Bronchial epithelial cell (primary cell): ENCODE measurements at regions not wholly inside any gene's neighbourhood (a gene's known extent, or its start where the extent isn't known, plus 50 kb on each side); places are given as distances from the start of the nearest gene placed in this dataset.
"Not testable (repeated sequence)": the region's sequence is repeated elsewhere in the genome, so short reads cannot be mapped to it uniquely, and the experiment has no call there.

ENCODE experiments used
- DNase-seq: peaks from one replicate; pipeline ENCODE4 v3.0.0-alpha.2; 2010; ENCODE audit warnings: low read depth
- FAIRE-seq: peaks from 2 replicates; lab custom pipeline; 2011; peaks lifted over from hg19 to GRCh38; lab: Jason Lieb, UNC
- H3K27me3 ChIP-seq: 2 replicates; pipeline ENCODE4 v1.5.1; 2011; ENCODE audit warnings: low read length; ENCODE audit not compliant: control insufficient read depth, insufficient read depth
- H3K36me3 ChIP-seq: 2 replicates; pipeline ENCODE4 v1.5.1; 2011; ENCODE audit warnings: low read length; ENCODE audit not compliant: control insufficient read depth, insufficient read depth
- H3K4me3 ChIP-seq: 2 replicates; pipeline ENCODE4 v1.5.1; 2011; ENCODE audit warnings: mild to moderate bottlenecking, low read depth, low read length, control low read depth
- TF ChIP-seq, protein P1 (sequence below): IDR thresholded peaks from 2 replicates; pipeline ENCODE4 v1.5.1; 2011; ENCODE audit warnings: mild to moderate bottlenecking, moderate library complexity, low read length, control low read depth, inconsistent platforms; ENCODE audit not compliant: insufficient read depth, severe bottlenecking

- FAIRE-seq (no peak), DNase-seq (no peak)
- TF ChIP-seq, protein P1, sequence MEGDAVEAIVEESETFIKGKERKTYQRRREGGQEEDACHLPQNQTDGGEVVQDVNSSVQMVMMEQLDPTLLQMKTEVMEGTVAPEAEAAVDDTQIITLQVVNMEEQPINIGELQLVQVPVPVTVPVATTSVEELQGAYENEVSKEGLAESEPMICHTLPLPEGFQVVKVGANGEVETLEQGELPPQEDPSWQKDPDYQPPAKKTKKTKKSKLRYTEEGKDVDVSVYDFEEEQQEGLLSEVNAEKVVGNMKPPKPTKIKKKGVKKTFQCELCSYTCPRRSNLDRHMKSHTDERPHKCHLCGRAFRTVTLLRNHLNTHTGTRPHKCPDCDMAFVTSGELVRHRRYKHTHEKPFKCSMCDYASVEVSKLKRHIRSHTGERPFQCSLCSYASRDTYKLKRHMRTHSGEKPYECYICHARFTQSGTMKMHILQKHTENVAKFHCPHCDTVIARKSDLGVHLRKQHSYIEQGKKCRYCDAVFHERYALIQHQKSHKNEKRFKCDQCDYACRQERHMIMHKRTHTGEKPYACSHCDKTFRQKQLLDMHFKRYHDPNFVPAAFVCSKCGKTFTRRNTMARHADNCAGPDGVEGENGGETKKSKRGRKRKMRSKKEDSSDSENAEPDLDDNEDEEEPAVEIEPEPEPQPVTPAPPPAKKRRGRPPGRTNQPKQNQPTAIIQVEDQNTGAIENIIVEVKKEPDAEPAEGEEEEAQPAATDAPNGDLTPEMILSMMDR, result no peak
- Histone ChIP-seq H3K27me3 (peaks cover 3% of the 10 kb centered on the region), H3K4me3 (no peak overlapping the region), H3K36me3 (no peaks in the 10 kb centered on the region)
Measured at GRCh38 chr16:22643886-22644285, 133.2 kb downstream of the NPIPB5 start.

DNA sequence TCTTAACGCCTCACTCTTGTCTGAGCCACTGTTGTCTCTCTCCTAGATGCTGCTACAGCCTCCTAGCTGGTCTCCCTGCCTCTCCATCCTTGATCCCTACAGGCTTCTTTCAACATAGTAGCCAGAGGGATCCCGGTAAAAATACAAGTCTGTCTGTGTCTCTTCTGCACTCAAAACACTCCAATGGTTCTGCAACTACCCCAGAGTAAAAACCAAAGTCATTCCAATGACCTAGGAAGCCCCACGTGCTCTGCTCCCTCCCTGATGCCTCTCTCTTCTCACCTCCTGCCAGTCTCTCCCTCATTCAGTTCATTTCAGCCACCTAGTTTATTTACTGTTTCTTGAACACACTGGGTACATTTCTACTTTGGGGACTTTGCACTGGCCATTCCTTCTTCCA is 135.2 kb downstream of the NPIPB5 start:
- Histone ChIP-seq H3K4me3 (no peak overlapping the region), H3K36me3 (no peaks in the 10 kb centered on the region), H3K27me3 (peaks cover 3% of the 10 kb centered on the region)
- FAIRE-seq (no peak), DNase-seq (no peak)
- TF ChIP-seq, protein P1, result no peak

- DNase-seq (no peak), FAIRE-seq (no peak)
- no peaks in the 10 kb centered on the region for H3K36me3 ChIP-seq
- TF ChIP-seq, protein P1, result no peak
- peaks cover 3% of the 10 kb centered on the region for H3K27me3 ChIP-seq
- no peak overlapping the region for H3K4me3 ChIP-seq
Measured at GRCh38 chr16:22646948-22647556, 136.4 kb downstream of the NPIPB5 start.

DNA sequence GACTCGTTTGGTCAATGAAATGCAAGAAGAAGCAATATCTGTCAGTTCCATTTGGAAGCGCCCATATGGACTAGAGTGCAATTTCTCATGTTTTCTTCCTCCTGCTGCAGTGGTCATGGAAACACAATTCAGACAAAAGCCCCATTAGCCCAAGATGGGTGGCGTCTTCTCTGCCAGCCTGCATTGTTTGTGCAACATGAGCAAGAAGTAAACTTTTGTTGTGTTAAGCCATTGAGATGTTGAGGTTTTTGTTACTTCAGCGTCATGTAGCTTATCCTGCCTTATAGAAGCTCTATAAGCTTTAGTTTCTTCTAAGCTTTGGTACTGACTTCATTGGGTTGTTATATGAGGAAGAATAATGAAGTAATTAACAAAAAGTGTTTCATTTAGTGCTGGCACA is 137.4 kb downstream of the NPIPB5 start:
- TF ChIP-seq, protein P1, result no peak
- Histone ChIP-seq H3K4me3 (no peak overlapping the region), H3K36me3 (no peaks in the 10 kb centered on the region), H3K27me3 (no peaks in the 10 kb centered on the region)
- DNase-seq (no peak), FAIRE-seq (no peak)

GRCh38 chr16:22648941-22649340 is 138.2 kb downstream of the NPIPB5 start:
- TF ChIP-seq, protein P1, result no peak
- DNase-seq, result no peak
- Histone ChIP-seq H3K27me3 (no peaks in the 10 kb centered on the region), H3K4me3 (no peak overlapping the region), H3K36me3 (no peaks in the 10 kb centered on the region)
- FAIRE-seq, result no peak

DNA sequence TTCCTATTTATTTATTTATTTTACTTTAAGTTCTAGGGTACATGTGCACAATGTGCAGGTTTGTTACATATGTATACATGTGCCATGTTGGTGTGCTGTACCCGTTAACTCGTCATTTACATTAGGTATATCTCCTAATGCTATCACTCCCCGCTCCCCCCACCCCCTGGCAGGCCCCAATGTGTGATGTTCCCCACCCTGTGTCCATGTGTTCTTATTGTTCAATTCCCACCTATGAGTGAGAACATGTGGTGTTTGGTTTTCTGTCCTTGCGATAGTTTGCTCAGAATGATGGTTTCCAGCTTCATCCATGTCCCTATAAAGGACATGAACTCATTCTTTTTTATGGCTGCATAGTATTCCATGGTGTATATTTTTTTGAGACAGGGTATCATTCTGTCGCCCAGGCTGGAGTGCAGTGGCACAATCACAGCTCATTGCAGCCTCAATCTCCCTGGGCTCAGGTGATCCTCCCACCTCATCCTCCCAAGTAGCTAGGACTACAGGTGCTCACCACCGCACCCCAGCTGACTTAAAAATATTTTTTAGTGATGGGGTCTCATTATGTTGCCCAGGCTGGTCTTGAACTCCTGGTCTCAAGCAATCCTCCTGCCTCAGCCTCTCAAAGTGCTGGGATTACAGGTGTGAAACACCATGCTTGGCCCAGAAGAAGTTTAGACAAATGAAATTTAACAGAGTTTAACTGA is 140.6 kb downstream of the NPIPB5 start:
- not testable (repeated sequence) for H3K27me3 ChIP-seq, H3K4me3 ChIP-seq, FAIRE-seq, H3K36me3 ChIP-seq, DNase-seq
